ENCODE measurements at regions not wholly inside any gene's neighbourhood (a gene's known extent, or its start where the extent isn't known, plus 50 kb on each side); places are given as distances from the start of the nearest gene placed in this dataset.
A peak's percentile ranks its signal among the peaks of the same experiment; 100 is the strongest.
"Not testable (repeated sequence)": the region's sequence is repeated elsewhere in the genome, so short reads cannot be mapped to it uniquely, and the experiment has no call there.

DNA sequence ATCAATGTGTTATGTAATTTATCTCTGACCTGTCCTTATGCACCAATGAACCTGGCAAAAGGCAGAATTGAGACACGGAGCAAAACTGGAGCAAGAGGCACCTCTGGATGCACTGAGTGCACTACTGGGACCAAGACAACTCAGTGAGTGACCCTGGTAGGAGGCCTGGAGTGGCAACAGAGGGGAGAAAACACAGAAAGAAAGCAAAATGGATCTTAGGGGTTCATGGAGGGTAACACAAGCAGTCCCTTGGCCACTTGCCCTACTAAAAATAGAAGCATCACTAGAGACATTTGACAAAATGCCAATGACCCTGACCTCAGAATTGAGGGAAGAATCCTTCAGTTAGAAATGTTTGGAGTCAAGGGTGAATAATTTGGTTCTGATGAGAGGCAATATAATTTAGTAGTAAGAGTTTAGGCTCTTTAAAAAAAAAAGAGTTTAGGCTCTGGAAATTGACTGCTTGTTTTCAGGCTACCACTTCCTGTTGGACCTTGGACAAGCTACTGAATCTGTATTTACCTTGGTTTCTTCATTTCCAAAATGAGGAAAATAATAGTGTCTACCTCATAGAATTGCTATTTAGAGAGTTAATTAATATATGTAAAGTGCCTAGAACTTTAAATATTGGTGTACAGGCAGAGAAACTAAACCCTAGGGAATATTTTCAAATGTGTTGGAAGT is 234.9 kb upstream of the TARS1 start:
- CTCF ChIA-PET: no interaction called here
- Mint-ChIP-seq H3K4me1 (ENCODE audit: low read depth) (no peaks in the 10 kb centered on the region), H3K9me3 (no peaks in the 10 kb centered on the region), H3K4me3 (no peak overlapping the region), H3K27me3 (no peaks in the 10 kb centered on the region), H3K27ac (no peak overlapping the region), H3K36me3 (ENCODE audit: low read depth) (no peaks in the 10 kb centered on the region)
- intact Hi-C loops (cut with DNase I, micrococcal nuclease): no loop called here
- no peaks in the 10 kb centered on the region for H3K36me3 ChIP-seq (ENCODE audit: insufficient read depth, low read length)
- H3K4me3 ChIP-seq (ENCODE audit: low read length): no peak overlapping the region
- H3K27ac ChIP-seq (ENCODE audit: low read depth in 1 of 2, low read length in 2 of 2): no peak overlapping the region
- POLR2A ChIA-PET: no interaction called here
- TF ChIP-seq, protein P1, sequence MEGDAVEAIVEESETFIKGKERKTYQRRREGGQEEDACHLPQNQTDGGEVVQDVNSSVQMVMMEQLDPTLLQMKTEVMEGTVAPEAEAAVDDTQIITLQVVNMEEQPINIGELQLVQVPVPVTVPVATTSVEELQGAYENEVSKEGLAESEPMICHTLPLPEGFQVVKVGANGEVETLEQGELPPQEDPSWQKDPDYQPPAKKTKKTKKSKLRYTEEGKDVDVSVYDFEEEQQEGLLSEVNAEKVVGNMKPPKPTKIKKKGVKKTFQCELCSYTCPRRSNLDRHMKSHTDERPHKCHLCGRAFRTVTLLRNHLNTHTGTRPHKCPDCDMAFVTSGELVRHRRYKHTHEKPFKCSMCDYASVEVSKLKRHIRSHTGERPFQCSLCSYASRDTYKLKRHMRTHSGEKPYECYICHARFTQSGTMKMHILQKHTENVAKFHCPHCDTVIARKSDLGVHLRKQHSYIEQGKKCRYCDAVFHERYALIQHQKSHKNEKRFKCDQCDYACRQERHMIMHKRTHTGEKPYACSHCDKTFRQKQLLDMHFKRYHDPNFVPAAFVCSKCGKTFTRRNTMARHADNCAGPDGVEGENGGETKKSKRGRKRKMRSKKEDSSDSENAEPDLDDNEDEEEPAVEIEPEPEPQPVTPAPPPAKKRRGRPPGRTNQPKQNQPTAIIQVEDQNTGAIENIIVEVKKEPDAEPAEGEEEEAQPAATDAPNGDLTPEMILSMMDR (IDR thresholded peaks at IDR 0.05): no peak
- DNase-seq: no peak
- ATAC-seq (ENCODE audit: poor library complexity): no peak
- no peaks in the 10 kb centered on the region for H3K4me1 ChIP-seq (ENCODE audit: insufficient read depth, low read length)
- H3K9me3 ChIP-seq (ENCODE audit: control insufficient read depth in 1 of 2, insufficient read depth in 1 of 2, low read length in 2 of 2): peaks cover 0 to 4% of the 10 kb centered on the region in 2 experiments
- no peaks in the 10 kb centered on the region for H3K27me3 ChIP-seq (ENCODE audit: control insufficient read depth in 1 of 2, insufficient read depth in 2 of 2, low read length in 2 of 2)

DNA sequence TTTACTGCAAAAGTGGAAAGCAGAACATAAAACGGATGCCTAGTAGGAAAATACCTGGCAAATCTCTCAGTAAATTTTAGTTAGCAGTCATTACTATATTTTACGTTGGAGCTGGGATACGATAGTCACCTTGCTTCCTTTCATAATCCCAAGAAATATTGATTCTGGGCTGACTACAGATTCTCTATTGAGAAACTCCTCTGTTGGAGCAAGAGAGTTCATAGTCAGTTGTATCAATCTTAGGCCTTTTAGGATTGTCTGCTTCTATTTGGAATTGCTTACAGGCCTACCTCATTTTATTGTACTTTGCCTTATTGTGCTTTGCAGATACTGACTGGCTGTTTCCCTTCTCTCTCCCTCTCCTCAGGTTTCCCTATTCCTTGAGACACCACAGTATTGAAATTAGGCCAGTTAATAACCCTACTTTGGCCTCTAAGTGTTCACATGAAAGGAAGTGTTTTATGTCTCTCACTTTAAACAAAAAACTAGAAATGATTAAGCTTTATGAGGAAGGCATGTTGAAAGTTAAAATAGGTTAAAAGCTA is 233.7 kb upstream of the TARS1 start:
- Histone ChIP-seq H3K4me3 (ENCODE audit: low read length) (no peak overlapping the region), H3K9me3 (ENCODE audit: control insufficient read depth in 1 of 2, insufficient read depth in 1 of 2, low read length in 2 of 2) (peaks cover 0 to 4% of the 10 kb centered on the region in 2 experiments), H3K27ac (ENCODE audit: low read depth in 1 of 2, low read length in 2 of 2) (no peak overlapping the region), H3K27me3 (ENCODE audit: control insufficient read depth in 1 of 2, insufficient read depth in 2 of 2, low read length in 2 of 2) (no peaks in the 10 kb centered on the region), H3K4me1 (ENCODE audit: insufficient read depth, low read length) (no peaks in the 10 kb centered on the region), H3K36me3 (ENCODE audit: insufficient read depth, low read length) (no peaks in the 10 kb centered on the region)
- Mint-ChIP-seq H3K9me3 (no peaks in the 10 kb centered on the region), H3K36me3 (ENCODE audit: low read depth) (no peaks in the 10 kb centered on the region), H3K4me3 (no peak overlapping the region), H3K27ac (no peak overlapping the region), H3K4me1 (ENCODE audit: low read depth) (no peaks in the 10 kb centered on the region), H3K27me3 (no peaks in the 10 kb centered on the region)
- TF ChIP-seq, protein P1 (IDR thresholded peaks at IDR 0.05): no peak
- ATAC-seq (ENCODE audit: poor library complexity) (no peak), DNase-seq (no peak)
- ChIA-PET POLR2A (no interaction called here), CTCF (no interaction called here)
- intact Hi-C loops (cut with DNase I, micrococcal nuclease): no loop called here

DNA sequence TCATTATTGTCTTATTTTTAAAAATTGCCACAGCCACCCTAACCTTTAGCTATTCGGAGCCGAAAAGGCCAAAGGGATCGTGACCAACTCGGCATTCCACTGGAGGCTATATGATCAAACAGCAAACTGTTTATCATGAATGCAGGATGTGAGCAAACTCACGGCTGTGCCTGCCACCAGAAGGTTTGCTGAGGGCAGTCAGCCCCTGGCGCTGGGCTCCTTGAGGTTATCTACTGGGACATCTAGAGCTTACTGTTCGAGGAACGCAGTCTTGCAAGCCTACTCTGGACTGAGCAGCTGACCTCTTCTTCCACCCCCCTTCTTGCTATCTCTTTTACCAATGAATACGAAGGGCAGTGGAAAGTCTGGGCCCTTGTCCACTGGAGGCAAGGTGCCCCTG is 231.5 kb upstream of the TARS1 start:
- no peaks in the 10 kb centered on the region for H3K4me1 Mint-ChIP-seq (ENCODE audit: low read depth)
- no peaks in the 10 kb centered on the region for H3K9me3 Mint-ChIP-seq
- no peaks in the 10 kb centered on the region for H3K36me3 ChIP-seq (ENCODE audit: insufficient read depth, low read length)
- no peaks in the 10 kb centered on the region for H3K36me3 Mint-ChIP-seq (ENCODE audit: low read depth)
- DNase-seq: peak in 1 of 14 experiments; percentile 5
- H3K27ac ChIP-seq (ENCODE audit: low read depth in 1 of 2, low read length in 2 of 2): no peak overlapping the region
- POLR2A ChIA-PET: no interaction called here
- H3K27me3 ChIP-seq (ENCODE audit: control insufficient read depth in 1 of 2, insufficient read depth in 2 of 2, low read length in 2 of 2): no peaks in the 10 kb centered on the region
- peaks cover 0 to 4% of the 10 kb centered on the region in 2 experiments for H3K9me3 ChIP-seq (ENCODE audit: control insufficient read depth in 1 of 2, insufficient read depth in 1 of 2, low read length in 2 of 2)
- no peak overlapping the region for H3K4me3 Mint-ChIP-seq
- intact Hi-C loops (cut with DNase I, micrococcal nuclease): no loop called here
- TF ChIP-seq, protein P1 (IDR thresholded peaks at IDR 0.05): no peak
- ATAC-seq (ENCODE audit: poor library complexity): no peak
- CTCF ChIA-PET: no interaction called here
- no peak overlapping the region for H3K4me3 ChIP-seq (ENCODE audit: low read length)
- no peaks in the 10 kb centered on the region for H3K4me1 ChIP-seq (ENCODE audit: insufficient read depth, low read length)
- no peaks in the 10 kb centered on the region for H3K27me3 Mint-ChIP-seq
- no peak overlapping the region for H3K27ac Mint-ChIP-seq

DNA sequence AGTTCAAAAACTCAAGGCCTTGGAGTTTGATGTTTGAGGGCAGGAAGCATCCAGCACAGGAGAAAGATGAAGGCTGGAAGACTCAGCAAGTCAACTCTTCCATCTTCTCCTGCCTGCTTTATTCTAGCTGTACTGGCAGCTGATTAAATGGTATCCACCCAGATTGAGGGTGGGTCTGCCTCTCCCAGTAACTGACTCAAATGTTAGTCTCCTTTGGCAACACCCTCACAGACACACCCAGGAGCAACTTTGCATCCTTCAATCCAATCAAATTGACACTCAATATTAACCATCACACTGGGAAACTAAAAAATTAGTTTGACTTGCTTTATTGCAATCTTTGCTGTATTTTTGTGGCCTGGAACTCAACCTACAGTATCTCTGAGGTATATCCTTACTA is 230.5 kb upstream of the TARS1 start:
- H3K4me1 ChIP-seq (ENCODE audit: insufficient read depth, low read length); DNase-seq; H3K9me3 Mint-ChIP-seq; H3K4me3 ChIP-seq (ENCODE audit: low read length); H3K27me3 ChIP-seq (ENCODE audit: control insufficient read depth in 1 of 2, insufficient read depth in 2 of 2, low read length in 2 of 2); intact Hi-C loops (cut with DNase I, micrococcal nuclease); H3K27ac ChIP-seq (ENCODE audit: low read depth in 1 of 2, low read length in 2 of 2); H3K9me3 ChIP-seq (ENCODE audit: control insufficient read depth in 1 of 2, insufficient read depth in 1 of 2, low read length in 2 of 2); H3K27ac Mint-ChIP-seq; H3K36me3 ChIP-seq (ENCODE audit: insufficient read depth, low read length); H3K27me3 Mint-ChIP-seq; ATAC-seq (ENCODE audit: poor library complexity); H3K4me3 Mint-ChIP-seq; CTCF ChIA-PET; POLR2A ChIA-PET; H3K36me3 Mint-ChIP-seq (ENCODE audit: low read depth); H3K4me1 Mint-ChIP-seq (ENCODE audit: low read depth): not testable (repeated sequence)
